ENCODE measurements at regions not wholly inside any gene's neighbourhood (a gene's known extent, or its start where the extent isn't known, plus 50 kb on each side); places are given as distances from the start of the nearest gene placed in this dataset.

DNA sequence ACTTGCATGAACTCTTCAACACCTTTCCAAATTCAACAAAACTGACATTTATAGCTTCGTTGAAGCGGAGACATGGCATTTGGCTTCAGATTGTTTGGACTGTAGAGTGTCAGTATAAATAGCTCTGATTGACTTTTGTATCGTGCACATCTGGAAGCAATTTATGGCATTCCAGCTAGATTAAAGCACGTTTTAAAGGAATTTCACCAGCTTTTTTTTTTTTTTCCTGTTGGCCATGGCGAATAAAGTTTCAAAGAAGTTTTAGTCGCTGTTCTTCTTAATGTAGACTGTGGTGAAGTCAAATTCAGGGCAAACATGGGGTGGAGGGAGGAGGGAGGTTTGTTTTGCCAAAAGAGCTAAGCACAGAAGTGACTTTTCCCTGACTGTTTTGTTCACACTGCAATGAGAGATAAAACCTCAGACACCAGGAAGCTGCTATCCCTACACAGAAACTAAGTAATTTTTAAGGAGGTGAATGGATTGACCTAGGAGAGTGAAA lies 391.0 kb upstream of the RARB start:
- Histone ChIP-seq H3K4me3 (no peak overlapping the region), H3K36me3 (ENCODE audit: low read depth) (no peaks in the 10 kb centered on the region), H3K9me3 (no peaks in the 10 kb centered on the region), H3K4me1 (ENCODE audit: low read depth) (no peaks in the 10 kb centered on the region)
- intact Hi-C loops (cut with DNase I, micrococcal nuclease): no loop called here
- TF ChIP-seq, protein P1, sequence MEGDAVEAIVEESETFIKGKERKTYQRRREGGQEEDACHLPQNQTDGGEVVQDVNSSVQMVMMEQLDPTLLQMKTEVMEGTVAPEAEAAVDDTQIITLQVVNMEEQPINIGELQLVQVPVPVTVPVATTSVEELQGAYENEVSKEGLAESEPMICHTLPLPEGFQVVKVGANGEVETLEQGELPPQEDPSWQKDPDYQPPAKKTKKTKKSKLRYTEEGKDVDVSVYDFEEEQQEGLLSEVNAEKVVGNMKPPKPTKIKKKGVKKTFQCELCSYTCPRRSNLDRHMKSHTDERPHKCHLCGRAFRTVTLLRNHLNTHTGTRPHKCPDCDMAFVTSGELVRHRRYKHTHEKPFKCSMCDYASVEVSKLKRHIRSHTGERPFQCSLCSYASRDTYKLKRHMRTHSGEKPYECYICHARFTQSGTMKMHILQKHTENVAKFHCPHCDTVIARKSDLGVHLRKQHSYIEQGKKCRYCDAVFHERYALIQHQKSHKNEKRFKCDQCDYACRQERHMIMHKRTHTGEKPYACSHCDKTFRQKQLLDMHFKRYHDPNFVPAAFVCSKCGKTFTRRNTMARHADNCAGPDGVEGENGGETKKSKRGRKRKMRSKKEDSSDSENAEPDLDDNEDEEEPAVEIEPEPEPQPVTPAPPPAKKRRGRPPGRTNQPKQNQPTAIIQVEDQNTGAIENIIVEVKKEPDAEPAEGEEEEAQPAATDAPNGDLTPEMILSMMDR (IDR thresholded peaks at IDR 0.05): no peak
- ATAC-seq: no peak
- no peak for DNase-seq

- ATAC-seq: no peak
These were observed 389.8 kb upstream of the RARB start for GRCh38 chr3:25038271-25038670.

GRCh38 chr3:25038922-25039321 lies 389.1 kb upstream of the RARB start:
- no peak for ATAC-seq
- H3K4me3 ChIP-seq: no peak overlapping the region
- no peaks in the 10 kb centered on the region for H3K36me3 ChIP-seq (ENCODE audit: low read depth)
- TF ChIP-seq, protein P1 (IDR thresholded peaks at IDR 0.05): no peak
- H3K4me1 ChIP-seq (ENCODE audit: low read depth): no peaks in the 10 kb centered on the region
- no peaks in the 10 kb centered on the region for H3K9me3 ChIP-seq
- DNase-seq: no peak
- intact Hi-C loops (cut with DNase I, micrococcal nuclease): no loop called here

More at GRCh38 chr3:25038271-25038670, 389.8 kb upstream of the RARB start:
- H3K4me1 ChIP-seq (ENCODE audit: low read depth): no peaks in the 10 kb centered on the region
- no peaks in the 10 kb centered on the region for H3K36me3 ChIP-seq (ENCODE audit: low read depth)
- DNase-seq: no peak
- H3K4me3 ChIP-seq: no peak overlapping the region
- TF ChIP-seq, protein P1 (IDR thresholded peaks at IDR 0.05): no peak
- no peaks in the 10 kb centered on the region for H3K9me3 ChIP-seq
- intact Hi-C loops (cut with DNase I, micrococcal nuclease): no loop called here

GRCh38 chr3:25040748-25041147 lies 387.3 kb upstream of the RARB start:
- Histone ChIP-seq H3K9me3 (no peaks in the 10 kb centered on the region), H3K4me3 (no peak overlapping the region), H3K4me1 (ENCODE audit: low read depth) (no peaks in the 10 kb centered on the region), H3K36me3 (ENCODE audit: low read depth) (no peaks in the 10 kb centered on the region)
- TF ChIP-seq, protein P1 (IDR thresholded peaks at IDR 0.05): no peak
- ATAC-seq (no peak), DNase-seq (no peak)
- intact Hi-C loops (cut with DNase I, micrococcal nuclease): no loop called here

GRCh38 chr3:25041871-25042584 lies 386.0 kb upstream of the RARB start:
- Histone ChIP-seq H3K9me3 (no peaks in the 10 kb centered on the region), H3K36me3 (ENCODE audit: low read depth) (no peaks in the 10 kb centered on the region), H3K4me3 (no peak overlapping the region), H3K4me1 (ENCODE audit: low read depth) (no peaks in the 10 kb centered on the region)
- ATAC-seq (no peak), DNase-seq (no peak)
- intact Hi-C loops (cut with DNase I, micrococcal nuclease): no loop called here
- TF ChIP-seq, protein P1 (IDR thresholded peaks at IDR 0.05): no peak

Data from mucosa of descending colon (tissue), 3 donors.